Fibroblast of lung (primary cell): ENCODE measurements at regions not wholly inside any gene's neighbourhood (a gene's known extent, or its start where the extent isn't known, plus 50 kb on each side); places are given as distances from the start of the nearest gene placed in this dataset.

Source experiments
- DNase-seq, 2 donors: peaks; one replicate each; pipeline versions ENCODE4 v3.0.0 to v3.0.0-alpha.2; 2010; ENCODE audit warnings: low read depth in 2 of 2
- H2AFZ ChIP-seq: 2 replicates; pipeline ENCODE4 v1.5.1; 2012; ENCODE audit warnings: low read length, control low read depth, inconsistent platforms
- H3K27ac ChIP-seq: 2 replicates; pipeline ENCODE4 v1.5.1; 2011; ENCODE audit warnings: low read length, control low read depth; ENCODE audit not compliant: insufficient read depth
- H3K27me3 ChIP-seq: 2 replicates; pipeline ENCODE4 v1.5.1; 2011; ENCODE audit warnings: mild to moderate bottlenecking, low read length; ENCODE audit not compliant: control insufficient read depth, insufficient read depth
- H3K36me3 ChIP-seq: 2 replicates; pipeline ENCODE4 v1.5.1; 2011; ENCODE audit warnings: low read length; ENCODE audit not compliant: control insufficient read depth, insufficient read depth
- H3K4me1 ChIP-seq: 2 replicates; pipeline ENCODE4 v1.5.1; 2011; ENCODE audit warnings: low read length; ENCODE audit not compliant: control insufficient read depth, insufficient read depth; ENCODE audit errors: extremely low read depth
- H3K4me2 ChIP-seq: 2 replicates; pipeline ENCODE4 v1.5.1; 2011; ENCODE audit warnings: low read length, control low read depth; ENCODE audit not compliant: insufficient read depth; ENCODE audit errors: extremely low read depth
- H3K4me3 ChIP-seq, 4 experiments: fragments of 200-600 bp in 1 of 4; sonication (generic) in 1 of 4; replicated peaks in 1 of 4; 2 replicates each; pipeline ENCODE4 v1.5.1; 2011 to 2016; ENCODE audit warnings: low read length in 4 of 4, low read depth in 3 of 4, mild to moderate bottlenecking in 3 of 4, control low read depth in 2 of 4, inconsistent platforms in 1 of 4, mixed read lengths in 1 of 4; ENCODE audit not compliant: insufficient read depth in 1 of 4; ENCODE audit errors: control extremely low read depth in 1 of 4
- H3K79me2 ChIP-seq: 2 replicates; pipeline ENCODE4 v1.5.1; 2012; ENCODE audit warnings: mild to moderate bottlenecking, low read length, inconsistent platforms; ENCODE audit not compliant: control insufficient read depth, insufficient read depth
- H3K9ac ChIP-seq: 2 replicates; pipeline ENCODE4 v1.5.1; 2011; ENCODE audit warnings: mild to moderate bottlenecking, low read length, control low read depth; ENCODE audit not compliant: insufficient read depth
- H3K9me3 ChIP-seq: 2 replicates; pipeline ENCODE4 v1.5.1; 2012; ENCODE audit warnings: low read depth, low read length; ENCODE audit not compliant: control insufficient read depth, insufficient read depth
- H4K20me1 ChIP-seq: 2 replicates; pipeline ENCODE4 v1.5.1; 2011; ENCODE audit warnings: low read length; ENCODE audit not compliant: control insufficient read depth, insufficient read depth; ENCODE audit errors: extremely low read depth
- EZH2 ChIP-seq: IDR thresholded peaks from 2 replicates; pipeline ENCODE4 v1.5.1; 2012; ENCODE audit warnings: low read length, control low read depth, mild to moderate bottlenecking; ENCODE audit errors: missing control alignments
- TF ChIP-seq, protein P1 (sequence below), 2 donors: IDR thresholded peaks in 1 of 2; conservative IDR thresholded peaks in 1 of 2; 1 replicate in 1 of 2; 2 replicates in 1 of 2; pipeline ENCODE4 v1.5.1; 2011 to 2012; ENCODE audit warnings: low read length in 2 of 2, control low read depth in 1 of 2, inconsistent platforms in 1 of 2, low read depth in 1 of 2, mild to moderate bottlenecking in 1 of 2

GRCh38 chr13:82196087-82196486, 1686.2 kb downstream of the SLITRK1 start:
- H3K4me3 ChIP-seq = no peak overlapping the region
- H3K27ac ChIP-seq = no peak overlapping the region
- no peaks in the 10 kb centered on the region for H3K36me3 ChIP-seq
- no peak overlapping the region for H3K4me2 ChIP-seq
- no peaks in the 10 kb centered on the region for H3K79me2 ChIP-seq
- no peak overlapping the region for H3K9ac ChIP-seq
- H3K4me1 ChIP-seq = no peaks in the 10 kb centered on the region
- no peak for TF ChIP-seq EZH2
- TF ChIP-seq, protein P1, sequence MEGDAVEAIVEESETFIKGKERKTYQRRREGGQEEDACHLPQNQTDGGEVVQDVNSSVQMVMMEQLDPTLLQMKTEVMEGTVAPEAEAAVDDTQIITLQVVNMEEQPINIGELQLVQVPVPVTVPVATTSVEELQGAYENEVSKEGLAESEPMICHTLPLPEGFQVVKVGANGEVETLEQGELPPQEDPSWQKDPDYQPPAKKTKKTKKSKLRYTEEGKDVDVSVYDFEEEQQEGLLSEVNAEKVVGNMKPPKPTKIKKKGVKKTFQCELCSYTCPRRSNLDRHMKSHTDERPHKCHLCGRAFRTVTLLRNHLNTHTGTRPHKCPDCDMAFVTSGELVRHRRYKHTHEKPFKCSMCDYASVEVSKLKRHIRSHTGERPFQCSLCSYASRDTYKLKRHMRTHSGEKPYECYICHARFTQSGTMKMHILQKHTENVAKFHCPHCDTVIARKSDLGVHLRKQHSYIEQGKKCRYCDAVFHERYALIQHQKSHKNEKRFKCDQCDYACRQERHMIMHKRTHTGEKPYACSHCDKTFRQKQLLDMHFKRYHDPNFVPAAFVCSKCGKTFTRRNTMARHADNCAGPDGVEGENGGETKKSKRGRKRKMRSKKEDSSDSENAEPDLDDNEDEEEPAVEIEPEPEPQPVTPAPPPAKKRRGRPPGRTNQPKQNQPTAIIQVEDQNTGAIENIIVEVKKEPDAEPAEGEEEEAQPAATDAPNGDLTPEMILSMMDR (conservative IDR thresholded peaks at IDR 0.05 in 1 of 2, IDR thresholded peaks at IDR 0.05 in 1 of 2; ENCODE audit: low read depth in 1 of 2, low read length in 2 of 2) = no peak
- H3K27me3 ChIP-seq = no peaks in the 10 kb centered on the region
- no peaks in the 10 kb centered on the region for H3K9me3 ChIP-seq
- H4K20me1 ChIP-seq = no peaks in the 10 kb centered on the region
- no peak for DNase-seq
- H2AFZ ChIP-seq = no peak overlapping the region

GRCh38 chr13:82187227-82187626, 1695.0 kb downstream of the SLITRK1 start:
- no peak overlapping the region for H3K9ac ChIP-seq
- no peaks in the 10 kb centered on the region for H3K36me3 ChIP-seq
- H3K79me2 ChIP-seq = no peaks in the 10 kb centered on the region
- H3K9me3 ChIP-seq = no peaks in the 10 kb centered on the region
- H3K27ac ChIP-seq = no peak overlapping the region
- H3K27me3 ChIP-seq = no peaks in the 10 kb centered on the region
- H4K20me1 ChIP-seq = no peaks in the 10 kb centered on the region
- H3K4me1 ChIP-seq = no peaks in the 10 kb centered on the region
- no peak overlapping the region for H3K4me3 ChIP-seq
- no peak overlapping the region for H3K4me2 ChIP-seq
- no peak for TF ChIP-seq EZH2
- TF ChIP-seq, protein P1 (conservative IDR thresholded peaks at IDR 0.05 in 1 of 2, IDR thresholded peaks at IDR 0.05 in 1 of 2; ENCODE audit: low read depth in 1 of 2, low read length in 2 of 2) = no peak
- no peak overlapping the region for H2AFZ ChIP-seq
- no peak for DNase-seq

- Histone ChIP-seq H3K27ac (no peak overlapping the region), H3K4me1 (no peaks in the 10 kb centered on the region), H3K4me3 (no peak overlapping the region), H4K20me1 (no peaks in the 10 kb centered on the region), H3K9ac (no peak overlapping the region), H3K9me3 (no peaks in the 10 kb centered on the region), H3K27me3 (no peaks in the 10 kb centered on the region), H3K36me3 (no peaks in the 10 kb centered on the region), H3K4me2 (no peak overlapping the region), H3K79me2 (no peaks in the 10 kb centered on the region), H2AFZ (no peak overlapping the region)
- TF ChIP-seq, protein P1 (conservative IDR thresholded peaks at IDR 0.05 in 1 of 2, IDR thresholded peaks at IDR 0.05 in 1 of 2; ENCODE audit: low read depth in 1 of 2, low read length in 2 of 2) = no peak
- TF ChIP-seq EZH2 = no peak
- no peak for DNase-seq
Measured at GRCh38 chr13:82176751-82177150, 1705.5 kb downstream of the SLITRK1 start.
